ENCODE measurements at regions not wholly inside any gene's neighbourhood (a gene's known extent, or its start where the extent isn't known, plus 50 kb on each side); places are given as distances from the start of the nearest gene placed in this dataset.
"Not testable (repeated sequence)": the region's sequence is repeated elsewhere in the genome, so short reads cannot be mapped to it uniquely, and the experiment has no call there.

DNA sequence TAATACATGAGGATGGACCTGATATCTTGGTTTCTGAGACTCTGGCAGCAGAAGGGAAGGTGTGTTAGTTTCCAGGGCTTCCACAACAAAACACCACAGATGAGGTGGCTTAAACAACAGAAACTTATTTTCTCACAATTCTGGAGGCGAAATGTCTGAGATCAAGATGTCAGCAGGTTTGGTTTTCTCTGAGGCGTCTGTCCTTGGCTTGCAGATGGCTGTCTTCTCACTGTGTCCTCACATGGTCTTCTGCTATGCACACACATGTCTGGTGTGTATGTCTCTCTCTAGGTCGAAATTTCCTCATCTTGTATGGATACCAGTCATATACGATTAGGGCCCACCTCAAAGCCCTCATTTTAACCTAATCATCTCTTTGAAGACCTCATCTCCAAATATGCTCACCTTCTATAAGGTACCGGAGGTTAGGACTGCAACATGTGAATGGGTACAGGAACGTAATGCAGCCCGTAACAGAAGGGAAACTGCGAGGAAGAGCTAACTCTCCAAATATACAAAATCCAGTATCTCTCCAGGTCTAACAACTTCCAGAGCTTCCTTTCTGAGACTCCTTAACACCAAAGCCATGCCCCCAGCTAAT is 139.8 kb upstream of the SMARCA2 start:
- no peak for DNase-seq (ENCODE audit: low read depth)

- no peak for DNase-seq (ENCODE audit: low read depth)
These were observed 139.2 kb upstream of the SMARCA2 start for GRCh38 chr9:1875921-1876448.

DNA sequence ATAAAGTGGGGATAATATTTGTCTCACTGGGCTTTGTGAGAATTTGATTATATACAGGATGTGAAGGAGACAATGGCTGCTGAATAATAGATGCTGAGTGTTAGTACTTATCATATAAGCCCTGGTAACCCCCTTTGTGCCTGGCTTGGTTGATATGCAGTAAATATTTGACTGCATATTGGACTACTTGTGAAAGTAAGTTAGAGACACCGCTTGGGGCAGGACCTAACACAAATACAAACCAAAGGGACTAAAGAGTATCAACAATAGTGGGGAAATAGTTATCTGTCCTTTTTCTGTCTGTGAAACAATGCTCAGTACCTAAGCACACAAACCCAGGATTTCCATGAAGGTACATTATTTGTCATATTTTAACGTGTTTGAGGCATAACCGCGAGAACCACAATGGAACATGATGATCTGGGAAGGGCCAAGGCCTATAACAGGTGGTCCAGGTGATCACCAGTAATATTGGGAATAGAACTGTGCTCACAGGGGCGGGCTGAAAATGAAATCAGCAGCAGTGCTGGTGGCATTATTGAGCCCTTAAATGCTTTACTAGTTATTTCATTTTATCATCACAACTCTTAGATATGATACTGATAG is 138.2 kb upstream of the SMARCA2 start:
- no peak for DNase-seq (ENCODE audit: low read depth)

DNA sequence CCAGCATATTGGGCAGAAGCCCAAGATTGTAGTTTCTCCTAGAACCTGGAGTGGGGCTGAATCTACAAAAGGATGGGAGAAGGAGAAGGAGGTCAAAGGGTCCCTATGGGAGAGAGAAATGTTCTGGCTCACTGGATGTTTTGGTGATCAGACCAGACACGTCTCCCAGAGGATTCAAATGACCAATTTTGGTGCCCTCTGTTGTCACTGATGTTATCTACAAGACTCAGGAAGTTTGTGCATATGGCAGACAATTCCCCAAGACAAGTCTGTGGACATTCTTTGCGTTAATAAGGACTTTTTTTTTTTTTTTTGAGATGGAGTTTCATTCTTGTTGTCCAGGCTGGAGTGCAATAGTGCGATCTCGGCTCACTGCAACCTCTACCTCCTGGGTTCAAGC is 137.2 kb upstream of the SMARCA2 start:
- no peak for DNase-seq (ENCODE audit: low read depth)

DNA sequence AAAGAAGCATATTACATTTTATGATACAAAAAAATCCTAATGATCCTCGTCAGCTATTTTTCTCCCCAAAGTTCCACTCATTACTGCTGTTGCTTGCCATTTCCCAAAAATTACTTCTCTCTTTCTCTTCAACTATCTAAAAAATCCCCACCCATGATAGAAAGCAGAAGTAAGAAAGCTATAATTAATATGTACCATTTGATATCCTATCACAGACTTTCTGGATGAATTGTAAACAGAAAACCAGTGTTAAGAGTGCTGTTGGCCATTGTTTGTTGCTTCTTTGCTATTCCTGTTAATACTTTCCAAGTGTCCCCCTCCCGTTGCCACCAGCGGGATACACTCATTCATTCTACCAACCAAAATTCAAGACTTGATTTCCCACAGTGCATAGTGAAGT is 136.3 kb upstream of the SMARCA2 start:
- no peak for DNase-seq (ENCODE audit: low read depth)

- DNase-seq (ENCODE audit: low read depth), result no peak
These were observed 135.6 kb upstream of the SMARCA2 start for GRCh38 chr9:1879501-1879900.

- DNase-seq (ENCODE audit: low read depth), result no peak
These were observed 135.0 kb upstream of the SMARCA2 start for GRCh38 chr9:1880038-1880565.

DNA sequence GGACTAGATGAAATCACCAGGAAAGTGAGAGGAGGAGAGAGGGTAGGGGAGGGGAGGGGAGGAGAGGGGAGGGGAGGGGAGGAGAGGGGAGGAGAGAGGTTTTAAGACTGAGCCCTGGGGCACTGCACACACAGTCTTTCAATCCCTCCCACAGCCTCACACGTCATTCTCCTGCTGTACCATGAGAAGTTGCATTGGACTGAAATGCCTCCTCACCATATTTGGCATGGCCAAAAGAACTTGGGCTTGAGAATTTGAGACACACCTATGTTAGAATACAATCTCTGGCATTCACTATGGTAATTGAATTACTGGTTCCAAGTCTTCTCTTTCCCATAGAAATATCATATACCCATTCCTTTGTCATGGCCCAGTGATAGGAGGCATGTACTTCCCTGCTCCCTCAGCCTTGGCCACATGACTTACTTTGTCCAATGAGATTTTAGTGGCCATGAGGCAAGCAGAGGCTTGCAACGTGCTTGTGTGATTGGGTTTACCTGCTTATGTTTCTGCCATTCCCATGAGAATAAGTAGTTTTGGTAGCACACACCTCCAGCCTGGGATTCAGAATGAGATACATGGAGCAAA is 133.3 kb upstream of the SMARCA2 start:
- no peak for DNase-seq (ENCODE audit: low read depth)

GRCh38 chr9:1882711-1883403 is 132.3 kb upstream of the SMARCA2 start:
- DNase-seq (ENCODE audit: low read depth), result no peak

DNA sequence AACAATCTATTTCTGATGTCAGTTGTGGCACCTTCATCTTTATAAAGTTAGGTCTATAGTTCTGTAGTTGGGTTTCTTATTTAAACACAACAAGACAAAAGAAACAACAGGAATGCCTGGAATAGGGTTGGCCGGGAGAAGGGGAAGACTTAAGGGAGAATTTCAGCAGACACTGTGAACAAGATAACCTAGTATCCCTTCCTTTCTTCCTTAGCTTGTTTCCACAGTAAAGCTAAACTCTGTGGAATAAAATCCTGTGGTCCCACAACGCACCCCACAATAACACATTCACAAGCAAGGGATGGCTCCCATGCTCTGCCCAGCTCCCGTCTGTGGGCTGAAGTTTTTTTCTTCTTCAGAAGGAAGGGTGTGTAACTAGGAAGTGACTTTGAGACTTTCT is 124.9 kb upstream of the SMARCA2 start:
- DNase-seq (ENCODE audit: low read depth), result no peak

DNA sequence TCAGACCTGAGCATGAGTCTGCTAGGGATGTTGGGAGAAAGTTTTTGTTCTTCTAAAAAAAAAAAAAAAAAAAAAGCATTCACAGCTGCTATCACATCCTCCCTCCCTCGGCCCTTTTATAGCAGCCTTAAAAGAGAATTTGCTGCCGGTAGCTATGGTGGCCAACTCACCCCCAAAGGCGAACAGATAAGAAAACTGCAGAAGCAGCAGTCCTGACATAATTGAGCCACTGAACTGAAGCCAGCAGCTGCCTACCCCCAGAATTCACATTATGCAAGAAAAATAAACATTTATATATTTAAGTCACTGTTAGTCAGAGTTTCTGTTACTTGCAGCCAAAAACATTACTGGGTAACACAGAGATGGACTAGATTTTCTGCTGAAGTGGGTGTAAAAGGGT is 124.3 kb upstream of the SMARCA2 start:
- DNase-seq (ENCODE audit: low read depth), result no peak

DNA sequence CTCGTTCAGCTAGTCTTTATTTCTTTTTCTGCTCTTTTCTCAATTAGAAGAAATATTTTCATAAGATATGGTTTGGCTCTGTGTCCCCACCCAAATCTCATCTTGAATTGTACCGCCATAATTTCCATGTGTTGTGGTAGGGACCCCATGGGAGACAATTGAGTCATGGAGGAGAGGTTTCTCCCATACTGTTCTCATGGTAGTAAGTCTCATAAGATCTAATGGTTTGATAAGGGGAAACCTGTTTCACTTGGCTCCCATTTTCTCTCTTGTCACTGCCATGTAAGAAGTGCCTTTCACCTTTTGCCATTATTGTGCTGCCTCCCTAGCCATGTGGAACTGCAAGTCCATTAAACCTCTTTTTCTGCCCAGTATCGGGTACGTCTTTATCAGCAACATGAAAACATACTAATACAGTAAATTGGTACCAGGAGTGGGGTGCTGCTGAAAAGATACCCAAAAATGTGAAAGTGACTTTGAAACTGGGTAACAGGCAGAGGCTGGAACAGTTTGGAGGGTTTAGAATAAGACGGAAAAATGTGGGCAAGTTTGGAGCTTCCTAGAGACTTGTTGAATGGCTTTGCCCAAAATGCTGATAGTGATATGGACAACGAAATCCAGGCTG is 112.0 kb upstream of the SMARCA2 start:
- not testable (repeated sequence) for DNase-seq (ENCODE audit: low read depth)

- no peak for DNase-seq (ENCODE audit: low read depth)
These were observed 107.7 kb upstream of the SMARCA2 start for GRCh38 chr9:1907465-1907864.

- DNase-seq (ENCODE audit: low read depth), result no peak
These were observed 105.8 kb upstream of the SMARCA2 start for GRCh38 chr9:1909322-1909721.

- no peak for DNase-seq (ENCODE audit: low read depth)
These were observed 104.8 kb upstream of the SMARCA2 start for GRCh38 chr9:1910269-1910811.

DNA sequence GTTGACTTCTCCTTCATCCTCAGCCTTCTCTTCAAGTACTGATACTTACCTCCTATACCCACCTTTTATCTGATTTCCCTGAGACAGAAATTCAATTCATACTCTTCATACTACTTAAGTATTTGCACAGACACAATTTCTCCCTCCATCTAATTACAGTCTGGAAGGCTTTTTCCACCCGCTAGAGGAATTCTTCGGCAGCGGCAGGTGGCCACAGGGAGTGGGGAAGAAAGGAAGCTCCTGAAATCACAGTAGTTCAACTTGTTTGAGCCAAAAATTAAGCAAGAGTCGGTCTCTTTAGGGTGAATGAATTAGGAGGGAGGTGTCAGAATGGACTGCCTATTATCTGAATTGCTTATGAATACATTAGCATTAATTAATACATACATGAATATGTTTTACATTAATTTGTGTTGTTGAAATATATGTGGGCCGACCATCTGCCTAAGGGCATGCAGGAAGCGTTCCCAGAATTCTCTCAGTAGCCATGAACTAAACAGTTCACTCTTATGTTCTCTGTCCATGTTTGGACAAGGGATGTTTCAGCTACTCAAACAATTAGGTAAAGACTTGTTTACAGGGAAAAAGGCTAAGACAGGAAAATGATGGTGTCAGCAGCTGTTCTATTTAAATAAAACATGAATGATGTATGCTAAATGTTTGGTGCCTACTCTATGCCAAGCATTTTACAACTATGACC is 101.4 kb upstream of the SMARCA2 start:
- no peak for DNase-seq (ENCODE audit: low read depth)

- DNase-seq (ENCODE audit: low read depth), result no peak
These were observed 99.1 kb upstream of the SMARCA2 start for GRCh38 chr9:1916095-1916494.

DNA sequence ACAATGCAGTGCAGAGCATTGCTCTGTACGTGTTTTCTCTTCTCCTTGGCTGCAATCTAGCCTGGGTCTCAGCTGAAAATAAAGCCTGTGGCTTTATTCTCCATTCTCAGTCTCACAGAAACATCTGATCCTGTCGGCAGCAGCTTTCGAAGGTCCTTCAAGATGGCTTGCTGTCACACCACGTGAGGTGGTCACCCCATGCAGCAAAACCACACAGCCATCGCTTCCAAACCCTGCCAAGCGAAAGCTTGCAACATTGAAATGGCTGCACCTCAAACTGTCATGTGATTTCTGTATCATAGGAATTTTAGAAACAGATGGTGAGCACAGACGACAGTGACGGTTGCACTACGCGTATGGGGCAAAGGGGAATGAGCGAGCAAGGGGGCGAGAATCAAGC is 98.5 kb upstream of the SMARCA2 start:
- no peak for DNase-seq (ENCODE audit: low read depth)

DNA sequence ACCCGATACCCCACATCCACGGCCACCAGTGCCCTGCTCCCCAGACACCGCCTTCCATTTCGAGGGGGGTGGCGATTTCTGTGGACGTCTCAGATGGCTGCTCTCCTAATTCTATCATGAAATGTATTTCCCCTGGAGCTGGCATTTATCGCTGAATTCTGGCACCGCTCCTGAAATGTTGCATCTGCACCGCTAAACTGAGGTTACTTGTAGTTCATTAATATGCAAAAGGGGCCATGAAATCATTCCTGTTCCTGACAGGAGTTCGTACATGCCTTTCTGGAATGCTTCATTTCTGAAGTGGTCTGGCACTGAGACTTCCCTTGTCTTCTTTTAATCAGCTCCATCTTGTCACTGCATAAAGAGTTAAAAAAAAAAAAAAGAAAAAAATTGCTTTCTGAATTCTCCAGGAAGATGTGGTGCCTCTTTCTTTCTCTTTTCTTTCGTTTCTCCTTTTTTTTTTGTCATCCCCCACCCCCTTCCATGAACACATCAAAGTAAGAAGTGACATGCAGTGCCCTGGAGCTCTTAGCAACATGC is 97.7 kb upstream of the SMARCA2 start:
- DNase-seq (ENCODE audit: low read depth), result no peak

DNA sequence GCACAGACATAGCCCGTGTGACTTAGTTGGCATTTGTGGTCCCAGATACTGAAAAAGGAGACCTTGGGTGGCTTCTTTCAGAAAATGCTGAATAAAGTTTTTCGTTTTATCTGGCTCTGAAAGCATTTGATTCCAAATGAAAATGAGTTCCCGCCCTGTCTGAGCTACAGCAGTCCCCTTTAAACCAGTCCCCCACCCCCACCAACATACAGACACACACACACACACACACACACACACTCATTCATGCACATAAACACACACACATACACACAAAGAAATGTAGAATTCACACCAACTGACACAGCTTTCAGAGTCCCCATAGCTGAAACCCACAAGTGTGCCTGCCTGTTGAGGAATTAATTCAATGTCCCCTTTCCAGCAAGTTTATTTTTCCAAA is 97.0 kb upstream of the SMARCA2 start:
- DNase-seq (ENCODE audit: low read depth), result no peak

GRCh38 chr9:1918622-1919021 is 96.5 kb upstream of the SMARCA2 start:
- DNase-seq (ENCODE audit: low read depth), result no peak

All from CMK (cell line).